Hippocampal formation (tissue), 2 donors: ENCODE measurements at regions not wholly inside any gene's neighbourhood (a gene's known extent, or its start where the extent isn't known, plus 50 kb on each side); places are given as distances from the start of the nearest gene placed in this dataset.

Experiments
- DNase-seq, 2 donors: peaks; one replicate each; lab custom pipeline; 2025; lab: John Stamatoyannopoulos, UW

- DNase-seq, result no peak
Measured at GRCh38 chr15:46251903-46252302, 617.1 kb downstream of the SQOR start.

- DNase-seq, result no peak
Measured at GRCh38 chr15:46258056-46258455, 623.2 kb downstream of the SQOR start.

- no peak for DNase-seq
Measured at GRCh38 chr15:46260937-46261336, 626.1 kb downstream of the SQOR start.

- DNase-seq, result no peak
Measured at GRCh38 chr15:46265664-46266347, 631.0 kb downstream of the SQOR start.

- DNase-seq, result no peak
Measured at GRCh38 chr15:46266661-46267060, 631.8 kb downstream of the SQOR start.

GRCh38 chr15:46270481-46271147, 635.8 kb downstream of the SQOR start:
- no peak for DNase-seq

- DNase-seq, result no peak
Measured at GRCh38 chr15:46275701-46276100, 640.9 kb downstream of the SQOR start.

GRCh38 chr15:46277451-46277850, 642.6 kb downstream of the SQOR start:
- DNase-seq, result no peak

GRCh38 chr15:46278062-46278461, 643.2 kb downstream of the SQOR start:
- DNase-seq, result peak; percentile 21 to 33

GRCh38 chr15:46278486-46279090, 643.8 kb downstream of the SQOR start:
- no peak for DNase-seq

- DNase-seq, result no peak
Measured at GRCh38 chr15:46280762-46281542, 646.1 kb downstream of the SQOR start.

- no peak for DNase-seq
Measured at GRCh38 chr15:46293550-46293949, 658.7 kb downstream of the SQOR start.

GRCh38 chr15:46296002-46296401, 661.2 kb downstream of the SQOR start:
- DNase-seq, result no peak

- no peak for DNase-seq
Measured at GRCh38 chr15:46296797-46297196, 662.0 kb downstream of the SQOR start.

GRCh38 chr15:46297766-46298165, 662.9 kb downstream of the SQOR start:
- DNase-seq, result no peak

GRCh38 chr15:46300716-46301115, 665.9 kb downstream of the SQOR start:
- no peak for DNase-seq

GRCh38 chr15:46301291-46301690, 666.5 kb downstream of the SQOR start:
- no peak for DNase-seq

- no peak for DNase-seq
Measured at GRCh38 chr15:46301826-46302225, 667.0 kb downstream of the SQOR start.

- no peak for DNase-seq
Measured at GRCh38 chr15:46304321-46304720, 669.5 kb downstream of the SQOR start.

- DNase-seq, result no peak
Measured at GRCh38 chr15:46307746-46308145, 672.9 kb downstream of the SQOR start.

GRCh38 chr15:46309914-46310313, 675.1 kb downstream of the SQOR start:
- DNase-seq, result no peak

- peak; percentile 49 to 62 for DNase-seq
Measured at GRCh38 chr15:46312133-46312740, 677.4 kb downstream of the SQOR start.
